Suprapubic skin (tissue), 4 donors: ENCODE measurements at regions not wholly inside any gene's neighbourhood (a gene's known extent, or its start where the extent isn't known, plus 50 kb on each side); places are given as distances from the start of the nearest gene placed in this dataset.

Experiments used
- DNase-seq, 2 donors: peaks; one replicate each; pipeline ENCODE4 v3.0.0-alpha.2; 2019; ENCODE audit warnings: low spot score in 2 of 2
- H3K27ac ChIP-seq: fragments of 200-600 bp; sonication (generic); one replicate; pipeline ENCODE4 v1.5.1; 2019
- H3K27me3 ChIP-seq: fragments of 200-600 bp; sonication (generic); one replicate; pipeline ENCODE4 v1.5.1; 2019
- H3K36me3 ChIP-seq: fragments of 200-600 bp; sonication (generic); one replicate; pipeline ENCODE4 v1.5.1; 2019
- H3K4me1 ChIP-seq: fragments of 200-600 bp; sonication (generic); one replicate; pipeline ENCODE4 v1.5.1; 2019
- H3K4me3 ChIP-seq: fragments of 200-600 bp; sonication (generic); one replicate; pipeline ENCODE4 v1.5.1; 2019; ENCODE audit warnings: mild to moderate bottlenecking
- H3K9me3 ChIP-seq: fragments of 200-600 bp; sonication (generic); one replicate; pipeline ENCODE4 v1.5.1; 2019
- CTCF ChIP-seq, 2 donors: fragments of 200-600 bp in 1 of 2; fragments of 450-650 bp in 1 of 2; sonication (generic) in 1 of 2; IDR thresholded peaks; one replicate each; pipeline ENCODE4 v1.5.1; 2016 to 2019; ENCODE audit warnings: antibody characterized with exemption in 2 of 2, mild to moderate bottlenecking in 1 of 2, moderate library complexity in 1 of 2
- EP300 ChIP-seq: sonication (generic); formaldehyde crosslinking; IDR thresholded peaks from one replicate; pipeline ENCODE4 v1.6.1; 2017; ENCODE audit warnings: antibody characterized with exemption
- POLR2A ChIP-seq, 2 donors: fragments of 450-650 bp; IDR thresholded peaks; one replicate each; pipeline ENCODE4 v1.6.1; 2017; ENCODE audit warnings: antibody characterized with exemption in 2 of 2, mild to moderate bottlenecking in 2 of 2, moderate library complexity in 2 of 2
- POLR2AphosphoS5 ChIP-seq, 3 donors: sonication (generic); formaldehyde crosslinking; IDR thresholded peaks; one replicate each; pipeline ENCODE4 v1.6.1; 2017; ENCODE audit warnings: antibody characterized with exemption in 3 of 3
- WGBS: methylation state at CpG from one replicate; pipeline ENCODE4 v1.1.5; 2018; 5-methylcytosine and 5-hydroxymethylcytosine counted together

GRCh38 chr13:33891196-33891742, 73.3 kb downstream of the RFC3 start:
- TF ChIP-seq POLR2AphosphoS5 (IDR thresholded peaks at IDR 0.05) (no peak), POLR2A (IDR thresholded peaks at IDR 0.05) (no peak), EP300 (no peak), CTCF (IDR thresholded peaks at IDR 0.05) (no peak)
- no peaks in the 10 kb centered on the region for H3K27me3 ChIP-seq
- H3K4me1 ChIP-seq, result no peaks in the 10 kb centered on the region
- no peak for DNase-seq
- no peak overlapping the region for H3K4me3 ChIP-seq
- H3K27ac ChIP-seq, result no peak overlapping the region
- H3K9me3 ChIP-seq, result peaks cover 13% of the 10 kb centered on the region
- no peaks in the 10 kb centered on the region for H3K36me3 ChIP-seq

- H3K4me1 ChIP-seq, result no peaks in the 10 kb centered on the region
- no peaks in the 10 kb centered on the region for H3K27me3 ChIP-seq
- no peak overlapping the region for H3K4me3 ChIP-seq
- peaks cover 21% of the 10 kb centered on the region for H3K9me3 ChIP-seq
- DNase-seq, result no peak
- TF ChIP-seq EP300 (no peak), CTCF (IDR thresholded peaks at IDR 0.05) (no peak), POLR2AphosphoS5 (IDR thresholded peaks at IDR 0.05) (no peak), POLR2A (IDR thresholded peaks at IDR 0.05) (no peak)
- H3K36me3 ChIP-seq, result no peaks in the 10 kb centered on the region
- H3K27ac ChIP-seq, result no peak overlapping the region
Observed at GRCh38 chr13:33893559-33893958, 75.6 kb downstream of the RFC3 start.

- peaks cover 4% of the 10 kb centered on the region for H3K9me3 ChIP-seq
- no peak for DNase-seq
- H3K27ac ChIP-seq, result no peak overlapping the region
- no peak overlapping the region for H3K4me3 ChIP-seq
- H3K36me3 ChIP-seq, result no peaks in the 10 kb centered on the region
- TF ChIP-seq EP300 (no peak), POLR2A (IDR thresholded peaks at IDR 0.05) (no peak), POLR2AphosphoS5 (IDR thresholded peaks at IDR 0.05) (no peak), CTCF (IDR thresholded peaks at IDR 0.05) (no peak)
- no peaks in the 10 kb centered on the region for H3K4me1 ChIP-seq
- no peaks in the 10 kb centered on the region for H3K27me3 ChIP-seq
- 83% methylated on average over 8 of the region's 8 CpGs for WGBS
Observed at GRCh38 chr13:33904431-33904830, 86.5 kb downstream of the RFC3 start.

GRCh38 chr13:33908116-33908515, 90.2 kb downstream of the RFC3 start:
- 86% methylated on average over 1 of the region's 1 CpG for WGBS
- no peak for DNase-seq

GRCh38 chr13:33910255-33910654, 92.3 kb downstream of the RFC3 start:
- 32% methylated on average over 1 of the region's 1 CpG for WGBS
- Histone ChIP-seq H3K27ac (no peak overlapping the region), H3K27me3 (no peaks in the 10 kb centered on the region), H3K9me3 (no peaks in the 10 kb centered on the region), H3K4me3 (no peak overlapping the region), H3K36me3 (no peaks in the 10 kb centered on the region), H3K4me1 (no peaks in the 10 kb centered on the region)
- TF ChIP-seq CTCF (IDR thresholded peaks at IDR 0.05), result no peak
- TF ChIP-seq EP300, result no peak
- TF ChIP-seq POLR2A (IDR thresholded peaks at IDR 0.05), result no peak
- TF ChIP-seq POLR2AphosphoS5 (IDR thresholded peaks at IDR 0.05), result no peak
- no peak for DNase-seq

More at GRCh38 chr13:33908116-33908515, 90.2 kb downstream of the RFC3 start:
- no peaks in the 10 kb centered on the region for H3K36me3 ChIP-seq
- TF ChIP-seq CTCF (IDR thresholded peaks at IDR 0.05) (no peak), EP300 (no peak), POLR2A (IDR thresholded peaks at IDR 0.05) (no peak), POLR2AphosphoS5 (IDR thresholded peaks at IDR 0.05) (no peak)
- no peaks in the 10 kb centered on the region for H3K9me3 ChIP-seq
- no peak overlapping the region for H3K4me3 ChIP-seq
- H3K27me3 ChIP-seq, result no peaks in the 10 kb centered on the region
- no peaks in the 10 kb centered on the region for H3K4me1 ChIP-seq
- no peak overlapping the region for H3K27ac ChIP-seq
